ENCODE measurements at regions not wholly inside any gene's neighbourhood (a gene's known extent, or its start where the extent isn't known, plus 50 kb on each side); places are given as distances from the start of the nearest gene placed in this dataset.

GRCh38 chr16:29124828-29125227, 140.0 kb downstream of the LAT start:
- TF ChIP-seq CTCF (IDR thresholded peaks at IDR 0.05; ENCODE audit: poor library complexity, severe bottlenecking): no peak
- no peak for TF ChIP-seq RAD21 (conservative IDR thresholded peaks at IDR 0.05)
- no peak for TF ChIP-seq TAF1 (IDR thresholded peaks at IDR 0.05; ENCODE audit: low read depth)
- TF ChIP-seq REST (IDR thresholded peaks at IDR 0.05; ENCODE audit: borderline replicate concordance): no peak
- no peak for TF ChIP-seq EZH2 (IDR thresholded peaks at IDR 0.05; ENCODE audit: borderline replicate concordance, insufficient read depth, low read length, poor library complexity, severe bottlenecking)
